ENCODE measurements at regions not wholly inside any gene's neighbourhood (a gene's known extent, or its start where the extent isn't known, plus 50 kb on each side); places are given as distances from the start of the nearest gene placed in this dataset.

DNA sequence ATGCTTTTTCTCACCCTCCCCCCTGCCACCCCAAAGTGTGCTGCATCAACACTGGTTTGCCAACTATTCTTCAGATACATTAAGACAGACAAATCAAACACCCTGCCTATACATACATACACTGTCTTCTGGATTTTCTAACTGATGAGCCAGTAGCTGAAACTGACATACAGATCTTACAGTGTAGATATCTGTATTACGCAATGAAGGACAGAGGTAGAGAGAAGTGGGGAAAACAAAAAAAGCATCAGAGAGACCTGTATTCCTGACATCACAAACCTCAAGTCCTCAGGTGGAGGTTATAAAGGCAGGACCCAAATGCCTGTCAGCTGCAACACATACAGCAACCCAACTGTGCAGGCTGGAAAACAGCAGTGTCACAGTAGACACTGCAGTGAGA is 535.4 kb downstream of the HACE1 start:
- 12% methylated on average over 1 of the region's 1 CpG for WGBS (ENCODE audit: insufficient coverage, low coverage, missing lambda C conversion rate)
- no peak overlapping the region for H3K4me3 ChIP-seq
- H3K27ac ChIP-seq (ENCODE audit: extremely low read depth, low read depth, low read length) = no peak overlapping the region
- ATAC-seq (no peak), DNase-seq (ENCODE audit: extremely low read depth in 1 of 4, low spot score in 3 of 4) (no peak), FAIRE-seq (no peak)
- H3K36me3 ChIP-seq (ENCODE audit: control insufficient read depth, insufficient read depth, low read length) = no peaks in the 10 kb centered on the region
- in situ Hi-C loops (cut with MboI) (no loop called here), intact Hi-C loops (cut with micrococcal nuclease) (no loop called here)
- no peaks in the 10 kb centered on the region for H3K9me3 ChIP-seq (replicated peaks; ENCODE audit: control insufficient read depth, insufficient read depth, low read depth, low read length)
- BruUV-seq (replicated peaks) = no TSS peak
- no peak overlapping the region for H2AFZ ChIP-seq (ENCODE audit: low read depth, low read length)
- H3K9ac ChIP-seq (ENCODE audit: insufficient read depth in 1 of 2, low read depth in 2 of 2, low read length in 2 of 2) = no peak overlapping the region
- H3K79me2 ChIP-seq (ENCODE audit: control insufficient read depth, insufficient read depth, low read length) = no peaks in the 10 kb centered on the region
- H3K4me2 ChIP-seq (ENCODE audit: insufficient read depth, low read length) = no peak overlapping the region
- H4K20me1 ChIP-seq (replicated peaks; ENCODE audit: control insufficient read depth, insufficient read depth, low read length) = no peaks in the 10 kb centered on the region
- CTCF ChIA-PET (ENCODE audit: low intra/inter-chr PET ratio) = interaction anchor here (0.6 kb wide), 1 partner anchor 9 kb away, joined by 3 read pairs; no protein-coding TSS in a partner anchor
- TF ChIP-seq, protein P1, sequence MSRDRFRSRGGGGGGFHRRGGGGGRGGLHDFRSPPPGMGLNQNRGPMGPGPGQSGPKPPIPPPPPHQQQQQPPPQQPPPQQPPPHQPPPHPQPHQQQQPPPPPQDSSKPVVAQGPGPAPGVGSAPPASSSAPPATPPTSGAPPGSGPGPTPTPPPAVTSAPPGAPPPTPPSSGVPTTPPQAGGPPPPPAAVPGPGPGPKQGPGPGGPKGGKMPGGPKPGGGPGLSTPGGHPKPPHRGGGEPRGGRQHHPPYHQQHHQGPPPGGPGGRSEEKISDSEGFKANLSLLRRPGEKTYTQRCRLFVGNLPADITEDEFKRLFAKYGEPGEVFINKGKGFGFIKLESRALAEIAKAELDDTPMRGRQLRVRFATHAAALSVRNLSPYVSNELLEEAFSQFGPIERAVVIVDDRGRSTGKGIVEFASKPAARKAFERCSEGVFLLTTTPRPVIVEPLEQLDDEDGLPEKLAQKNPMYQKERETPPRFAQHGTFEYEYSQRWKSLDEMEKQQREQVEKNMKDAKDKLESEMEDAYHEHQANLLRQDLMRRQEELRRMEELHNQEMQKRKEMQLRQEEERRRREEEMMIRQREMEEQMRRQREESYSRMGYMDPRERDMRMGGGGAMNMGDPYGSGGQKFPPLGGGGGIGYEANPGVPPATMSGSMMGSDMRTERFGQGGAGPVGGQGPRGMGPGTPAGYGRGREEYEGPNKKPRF (IDR thresholded peaks at IDR 0.05; ENCODE audit: low read depth, low read length) = no peak
- TF ChIP-seq CEBPG (CRISPR knock-in tag; IDR thresholded peaks at IDR 0.05) = no peak
- TF ChIP-seq CEBPG (tag; conservative IDR thresholded peaks at IDR 0.05 in 1 of 2, IDR thresholded peaks at IDR 0.05 in 1 of 2) = peak; percentile 21 to 66; a peak in 1 of 4 replicates
- TF ChIP-seq CEBPB (tag; IDR thresholded peaks at IDR 0.05) = peak; percentile 71
- no peaks in the 10 kb centered on the region; a peak in 1 of 5 replicates for H3K4me1 ChIP-seq (replicated peaks in 1 of 2; ENCODE audit: control insufficient read depth in 2 of 2, insufficient read depth in 2 of 2, low read length in 2 of 2)
- no peaks in the 10 kb centered on the region for H3K27me3 ChIP-seq (ENCODE audit: control insufficient read depth in 2 of 2, insufficient read depth in 2 of 2, low read length in 2 of 2)
- POLR2A ChIA-PET = interaction anchor here (0.6 kb wide), 1 partner anchor 72 kb away, joined by 3 read pairs; no protein-coding TSS in a partner anchor
- H3K9me1 ChIP-seq (ENCODE audit: control insufficient read depth, insufficient read depth, low read length) = no peaks in the 10 kb centered on the region
